GM21390 (cell line): ENCODE measurements at regions not wholly inside any gene's neighbourhood (a gene's known extent, or its start where the extent isn't known, plus 50 kb on each side); places are given as distances from the start of the nearest gene placed in this dataset.

Source experiments
- ATAC-seq: cut with Tn5 transposase; IDR thresholded peaks from one replicate; pipeline ENCODE4 v1.9.1; 2021; ENCODE audit not compliant: unreplicated experiment

GRCh38 chr2:234135750-234136221, 85.3 kb downstream of the SPP2 start:
- ATAC-seq = no peak

- no peak for ATAC-seq
Measured at GRCh38 chr2:234134496-234134895, 84.0 kb downstream of the SPP2 start.

GRCh38 chr2:234133004-234133403, 82.5 kb downstream of the SPP2 start:
- no peak for ATAC-seq

- no peak for ATAC-seq
Measured at GRCh38 chr2:234130777-234131181, 80.3 kb downstream of the SPP2 start.

GRCh38 chr2:234128606-234129005, 78.1 kb downstream of the SPP2 start:
- ATAC-seq = no peak
